Testis (tissue), 2 donors: ENCODE measurements at regions not wholly inside any gene's neighbourhood (a gene's known extent, or its start where the extent isn't known, plus 50 kb on each side); places are given as distances from the start of the nearest gene placed in this dataset.

Source experiments
- CTCF ChIP-seq, 3 experiments: fragments of 450-650 bp in 2 of 3; fragments of 200-600 bp in 1 of 3; sonication (generic) in 1 of 3; IDR thresholded peaks; one replicate each; pipeline ENCODE4 v1.5.1; 2016 to 2019; ENCODE audit warnings: antibody characterized with exemption in 3 of 3, mild to moderate bottlenecking in 2 of 3, moderate library complexity in 1 of 3
- POLR2A ChIP-seq: fragments of 450-650 bp; IDR thresholded peaks from one replicate; pipeline ENCODE4 v1.6.1; 2017; ENCODE audit warnings: antibody characterized with exemption, mild to moderate bottlenecking, moderate library complexity

GRCh38 chr7:19203686-19204085 lies 58.5 kb upstream of the FERD3L start:
- no peak for TF ChIP-seq POLR2A
- TF ChIP-seq CTCF (IDR thresholded peaks at IDR 0.05), result no peak
